ENCODE measurements at regions not wholly inside any gene's neighbourhood (a gene's known extent, or its start where the extent isn't known, plus 50 kb on each side); places are given as distances from the start of the nearest gene placed in this dataset.

DNA sequence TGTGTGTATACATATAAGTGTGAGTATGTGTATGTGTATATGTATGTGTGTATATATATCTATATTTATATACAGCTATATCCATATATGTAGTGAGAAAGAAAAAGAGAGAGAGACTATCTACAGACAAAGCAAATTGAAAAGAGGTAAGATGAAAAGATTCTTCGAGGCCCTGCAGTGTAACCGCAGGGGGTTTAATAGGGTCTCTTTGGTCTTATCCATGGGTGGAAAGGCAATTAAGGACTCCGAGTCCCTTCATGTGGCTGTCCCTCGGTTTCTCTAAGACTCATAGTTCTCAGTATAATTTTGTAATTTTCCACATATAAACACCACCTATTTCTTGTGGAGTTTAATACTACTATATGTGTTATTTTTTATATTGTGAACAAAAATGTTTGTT is 50.6 kb upstream of the JAZF1 start:
- DNase-seq (ENCODE audit: low read depth): no peak

- DNase-seq (ENCODE audit: low read depth): no peak
Measured at GRCh38 chr7:28236560-28236959, 56.0 kb upstream of the JAZF1 start.

DNA sequence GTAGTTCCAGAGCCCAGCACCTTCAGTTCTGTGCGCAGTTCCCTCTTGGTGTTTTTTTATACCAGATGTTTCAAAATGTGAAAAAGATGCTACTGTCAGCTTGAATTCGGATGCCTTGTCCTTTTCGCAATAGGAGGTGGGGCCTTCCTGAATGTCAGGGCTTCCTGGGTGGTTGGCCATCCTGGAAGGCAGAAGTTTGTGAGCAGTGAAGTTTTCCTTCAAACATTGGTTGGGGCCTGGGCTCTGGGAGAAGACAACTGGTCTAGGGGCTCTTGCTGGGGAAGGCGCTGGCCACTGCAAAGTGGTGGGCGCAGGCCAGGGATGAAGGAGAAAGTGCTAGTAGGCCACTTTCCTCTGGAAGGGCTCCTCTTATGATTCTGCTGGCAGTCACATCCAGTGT is 56.8 kb upstream of the JAZF1 start:
- no peak for DNase-seq (ENCODE audit: low read depth)

GRCh38 chr7:28239823-28240204 is 59.2 kb upstream of the JAZF1 start:
- no peak for DNase-seq (ENCODE audit: low read depth)

DNA sequence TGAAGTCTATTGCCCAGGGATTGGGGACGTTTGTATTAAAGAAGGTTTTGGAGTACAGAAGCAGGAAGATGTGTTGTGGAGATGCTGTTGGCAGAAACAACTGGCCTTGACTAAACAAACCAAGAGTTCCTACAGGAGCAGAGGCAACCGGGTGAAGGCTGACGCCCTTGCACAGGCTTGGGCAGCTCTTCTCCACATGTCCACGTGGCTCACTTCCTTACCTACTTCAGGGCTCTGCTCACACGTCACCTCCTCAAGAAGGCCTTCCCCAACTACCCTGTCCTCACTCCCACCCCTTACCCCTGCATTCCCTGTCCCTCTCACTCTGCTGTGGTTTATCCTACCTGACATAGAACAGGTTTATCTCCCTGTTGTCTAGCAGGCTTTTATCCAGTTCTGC is 59.9 kb upstream of the JAZF1 start:
- no peak for DNase-seq (ENCODE audit: low read depth)

DNA sequence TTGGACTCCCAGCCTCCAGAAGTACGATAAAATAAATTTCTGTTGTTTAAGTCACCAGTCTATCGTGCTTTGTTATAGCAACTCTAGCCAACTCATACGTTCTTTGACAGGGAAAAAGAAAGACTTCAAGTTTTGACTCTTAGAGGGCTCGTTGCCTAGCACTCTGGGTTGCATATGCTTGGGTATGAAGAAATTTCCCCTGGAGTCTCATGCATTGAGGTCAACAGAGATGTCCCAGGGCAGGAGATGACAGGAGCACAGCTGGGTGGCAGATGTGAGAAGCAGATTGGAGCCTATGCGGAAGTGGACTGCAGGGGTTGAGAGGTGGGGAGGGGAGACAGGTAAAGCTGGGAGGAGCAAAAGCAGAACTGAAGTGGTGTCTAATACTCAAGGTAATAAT is 63.3 kb upstream of the JAZF1 start:
- no peak for DNase-seq (ENCODE audit: low read depth)

DNA sequence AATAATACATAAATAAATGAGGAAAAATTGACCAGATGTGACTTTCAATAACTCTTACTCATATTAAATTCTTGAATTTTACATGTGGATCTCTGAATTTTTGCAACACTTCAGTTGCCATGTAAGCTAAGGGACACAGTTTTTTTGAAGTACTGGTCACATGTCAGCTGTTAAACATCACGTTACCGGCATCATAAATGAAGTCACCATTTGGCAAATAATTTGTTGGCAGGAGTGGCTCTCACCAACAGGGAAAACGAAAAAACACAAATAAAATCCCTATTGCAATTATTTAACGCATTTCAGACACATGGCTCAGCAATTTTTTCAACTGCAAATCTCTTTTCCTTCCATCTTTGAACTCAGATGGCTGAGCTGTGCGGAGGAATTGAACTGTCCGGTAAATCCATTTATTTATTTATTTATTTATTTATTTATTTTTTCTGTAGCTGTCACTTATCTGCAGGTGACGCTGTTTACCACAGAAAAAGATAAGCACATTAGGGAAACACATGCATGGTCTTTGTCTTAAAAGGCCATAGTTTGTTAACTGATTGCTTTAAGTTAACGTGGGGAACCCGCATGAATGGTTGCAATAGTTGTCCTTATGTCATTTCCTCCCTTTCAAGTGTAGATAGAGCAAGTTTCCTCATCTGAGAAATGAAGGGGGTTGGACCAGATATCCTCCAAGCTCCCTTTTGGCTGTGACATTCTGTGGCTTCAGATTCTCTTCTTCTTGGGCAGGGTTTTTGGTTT is 64.7 kb upstream of the JAZF1 start:
- no peak for DNase-seq (ENCODE audit: low read depth)

DNA sequence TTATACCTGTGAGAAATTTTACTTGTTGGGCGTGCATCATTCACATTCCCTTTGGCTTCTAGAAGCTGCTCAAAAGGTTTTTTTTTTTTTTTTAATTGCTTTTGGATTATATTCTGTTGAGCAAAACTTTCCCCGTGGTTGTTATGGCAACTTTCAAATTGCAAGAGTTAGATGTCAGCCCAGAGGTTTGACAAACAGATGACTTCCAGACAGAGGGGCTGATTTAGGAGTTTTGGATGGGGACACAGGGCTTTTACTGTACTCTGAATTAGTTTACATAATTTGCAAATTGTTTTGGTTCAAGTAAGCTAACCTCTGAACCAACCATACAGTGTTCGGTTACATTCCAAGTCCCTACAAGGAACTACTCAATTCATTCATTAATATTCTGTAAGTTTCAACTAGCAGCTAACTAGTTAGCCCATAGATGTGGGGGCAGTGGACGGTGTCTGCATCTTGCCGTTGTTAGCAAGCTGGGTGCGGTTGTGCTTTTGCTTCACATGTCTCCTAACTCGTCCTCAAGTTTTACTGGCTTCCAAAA is 66.4 kb upstream of the JAZF1 start:
- DNase-seq (ENCODE audit: low read depth): no peak

GRCh38 chr7:28258240-28258639 is 77.6 kb upstream of the JAZF1 start:
- DNase-seq (ENCODE audit: low read depth): no peak

DNA sequence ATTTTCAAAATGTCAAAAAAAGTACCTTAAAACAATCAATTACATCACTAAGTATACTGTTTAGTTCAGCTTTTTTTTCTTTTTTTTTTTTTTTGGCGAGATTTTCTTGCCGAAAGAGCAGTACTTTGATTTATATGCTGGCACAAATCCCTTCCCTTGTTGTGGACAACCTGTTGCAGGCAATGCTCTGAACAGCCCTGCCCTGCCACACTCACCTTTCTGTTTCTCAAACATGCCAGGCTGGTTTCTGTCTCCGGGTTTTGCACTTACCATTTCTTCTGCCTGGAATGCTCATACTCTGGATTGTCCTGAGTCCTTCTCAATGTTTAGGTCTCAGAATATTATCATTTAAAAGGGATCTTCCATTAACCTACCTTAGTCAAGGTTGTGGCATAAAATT is 80.4 kb upstream of the JAZF1 start:
- no peak for DNase-seq (ENCODE audit: low read depth)

DNA sequence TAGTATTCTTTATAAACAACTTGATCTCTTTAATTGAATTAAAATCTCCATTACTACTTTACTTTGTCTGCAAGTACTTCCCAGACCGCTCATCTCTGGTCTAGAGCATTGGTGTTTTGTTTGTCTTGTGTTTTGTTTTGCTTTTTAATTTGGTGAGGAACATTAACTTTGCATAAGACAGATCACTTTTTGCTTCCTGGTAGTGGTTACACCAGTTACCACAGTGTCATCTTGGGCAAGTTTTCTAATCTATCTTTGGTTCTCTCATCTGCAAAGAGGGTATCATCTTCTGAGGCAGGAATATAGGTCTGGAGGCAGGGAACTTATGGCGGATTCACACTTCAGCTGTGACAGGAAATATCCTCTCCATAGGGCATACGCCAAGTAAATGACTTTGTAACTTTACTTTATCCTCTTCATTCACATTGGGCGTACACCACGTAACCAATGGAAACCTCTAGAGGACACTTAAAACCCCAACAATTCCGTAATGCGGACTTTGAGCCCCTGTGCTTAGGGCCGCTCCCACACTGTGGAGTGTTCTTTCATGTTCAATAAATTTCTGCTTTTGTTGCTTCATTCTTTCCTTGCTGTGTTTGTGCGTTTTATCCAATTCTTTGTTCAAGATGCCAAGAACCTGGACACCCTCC is 83.2 kb upstream of the JAZF1 start:
- DNase-seq (ENCODE audit: low read depth): no peak

DNA sequence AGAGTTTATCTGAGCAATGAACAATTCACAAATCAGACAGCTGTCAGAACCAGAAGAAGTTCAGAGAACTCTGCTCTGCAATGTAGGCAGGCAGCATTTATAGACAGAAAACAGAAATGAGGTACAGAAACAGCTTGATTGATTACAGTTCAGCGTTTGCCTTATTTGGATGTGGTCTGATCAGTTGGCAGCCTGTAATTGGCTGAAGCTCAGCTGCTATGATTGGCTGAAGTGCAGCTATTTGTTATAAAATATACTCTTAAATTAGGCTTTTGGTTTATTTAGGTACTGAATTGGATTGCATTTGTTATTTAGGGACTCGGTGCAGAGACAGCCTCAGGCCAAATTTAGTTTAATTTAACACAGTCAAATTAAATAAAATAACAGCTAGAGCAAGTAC is 85.8 kb upstream of the JAZF1 start:
- DNase-seq (ENCODE audit: low read depth): no peak

DNA sequence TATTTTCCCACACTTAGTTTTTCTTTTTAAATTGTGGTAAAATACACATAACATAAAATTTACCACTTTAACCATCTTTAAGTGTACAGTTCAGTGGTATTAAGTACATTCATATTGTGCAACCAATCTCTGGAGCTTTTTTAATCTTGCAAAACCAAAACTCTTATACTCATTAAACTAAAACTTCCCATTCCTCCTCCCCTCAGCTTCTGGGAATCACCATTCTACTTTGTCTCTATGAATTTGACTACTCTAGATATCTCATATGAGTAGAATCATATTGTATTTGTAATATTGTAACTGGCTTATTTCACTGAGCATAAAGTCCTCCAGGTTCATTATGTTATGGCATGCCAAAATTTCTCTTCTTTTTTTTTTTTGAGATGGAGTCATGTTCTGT is 86.4 kb upstream of the JAZF1 start:
- no peak for DNase-seq (ENCODE audit: low read depth)

- DNase-seq (ENCODE audit: low read depth): no peak
Measured at GRCh38 chr7:28269700-28270361, 89.2 kb upstream of the JAZF1 start.

DNA sequence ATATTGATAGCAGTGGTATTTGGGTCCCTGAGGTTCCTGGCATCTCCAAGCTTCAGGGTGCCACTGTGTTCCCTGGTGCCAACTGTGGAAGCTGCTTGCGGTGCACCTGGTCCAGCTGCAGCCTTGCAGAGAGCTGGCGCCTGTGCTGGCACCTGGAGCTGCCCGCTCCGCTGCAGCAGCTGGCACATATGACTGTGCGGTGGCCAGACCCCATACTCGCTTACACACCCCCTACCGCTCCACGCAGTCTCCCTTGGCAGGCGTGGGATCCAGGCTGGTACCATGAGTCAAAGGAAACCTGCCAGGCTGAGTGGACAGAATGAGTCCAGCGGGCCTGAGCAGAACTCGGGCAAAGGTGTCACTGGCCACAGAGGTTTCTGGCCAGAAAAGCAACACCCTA is 89.9 kb upstream of the JAZF1 start:
- no peak for DNase-seq (ENCODE audit: low read depth)

GRCh38 chr7:28272461-28272877 is 91.9 kb upstream of the JAZF1 start:
- peak; percentile 64 for DNase-seq (ENCODE audit: low read depth)

DNA sequence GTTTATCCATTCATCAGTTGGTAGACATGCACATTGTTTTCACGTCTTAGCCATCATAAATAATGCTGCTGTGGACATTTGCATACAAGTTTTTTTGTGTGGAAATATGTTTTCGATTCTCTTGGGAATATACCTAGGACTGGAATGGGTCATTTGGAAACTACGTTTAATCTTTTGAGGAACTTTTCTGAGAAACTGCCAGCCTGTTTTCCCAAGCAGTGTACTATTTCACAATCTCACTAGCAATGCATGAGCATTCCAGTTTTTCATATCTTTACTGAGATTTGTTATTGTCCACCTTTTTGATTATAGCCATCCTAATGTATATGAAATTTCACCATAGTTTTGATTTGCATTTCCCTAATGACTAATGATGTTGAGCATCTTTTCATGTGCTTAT is 95.7 kb upstream of the JAZF1 start:
- DNase-seq (ENCODE audit: low read depth): no peak

DNA sequence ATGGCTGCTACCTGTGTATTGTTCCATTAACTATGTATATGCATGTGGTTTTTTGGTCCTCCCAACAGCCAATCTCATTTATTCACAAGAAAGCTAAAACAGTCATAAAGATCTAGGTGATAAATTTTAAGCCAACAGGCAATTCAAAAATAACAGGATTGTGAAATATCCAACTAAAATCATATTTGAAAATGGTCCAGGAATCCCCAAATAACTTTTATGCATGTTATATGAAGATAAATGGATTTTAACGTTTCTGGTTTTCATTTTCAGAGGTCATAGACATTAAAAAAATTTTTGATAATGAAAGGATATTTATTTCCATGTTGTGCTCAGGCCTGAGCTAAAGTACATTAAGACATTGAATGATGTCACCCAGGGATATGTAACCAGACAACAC is 96.8 kb upstream of the JAZF1 start:
- no peak for DNase-seq (ENCODE audit: low read depth)

DNA sequence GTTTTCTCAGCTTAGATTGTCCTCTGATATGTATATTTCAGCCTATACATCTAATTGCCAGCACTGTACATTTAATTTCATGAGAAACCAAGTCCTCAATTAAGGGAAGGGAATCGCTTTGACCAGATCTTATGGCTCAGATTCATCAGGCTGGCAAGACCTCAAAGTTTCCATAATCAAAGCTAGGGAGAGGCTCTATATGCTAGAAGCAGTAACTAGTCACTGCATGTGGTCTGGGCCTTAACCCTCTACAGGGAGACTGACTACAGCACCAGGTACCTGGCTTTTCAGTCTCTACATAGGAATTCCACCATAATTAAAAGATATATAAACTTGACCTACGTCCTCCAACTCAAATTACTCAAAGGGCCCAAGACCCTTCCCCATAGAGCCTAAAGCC is 97.4 kb upstream of the JAZF1 start:
- DNase-seq (ENCODE audit: low read depth): no peak

GRCh38 chr7:28280516-28280915 is 99.9 kb upstream of the JAZF1 start:
- DNase-seq (ENCODE audit: low read depth): no peak

DNA sequence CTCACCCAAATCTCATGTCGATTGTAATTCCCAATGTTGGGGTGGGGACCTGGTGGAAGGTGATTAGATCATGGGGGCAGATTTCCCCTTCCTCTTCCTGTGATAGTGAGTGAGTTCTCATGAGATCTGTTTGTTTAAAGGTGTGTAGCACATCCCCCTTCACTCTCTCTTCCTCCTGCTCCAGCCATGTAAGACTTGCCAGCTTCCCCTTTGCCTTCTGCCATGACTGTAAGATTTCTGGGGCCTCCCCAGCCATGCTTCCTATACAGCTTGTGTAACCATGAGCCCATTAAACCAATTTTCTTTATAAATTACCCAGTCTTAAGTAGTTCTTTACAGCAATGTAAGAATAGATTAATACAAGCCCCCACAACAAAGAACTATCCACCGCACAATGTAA is 109.9 kb upstream of the JAZF1 start:
- no peak for DNase-seq (ENCODE audit: low read depth)

DNA sequence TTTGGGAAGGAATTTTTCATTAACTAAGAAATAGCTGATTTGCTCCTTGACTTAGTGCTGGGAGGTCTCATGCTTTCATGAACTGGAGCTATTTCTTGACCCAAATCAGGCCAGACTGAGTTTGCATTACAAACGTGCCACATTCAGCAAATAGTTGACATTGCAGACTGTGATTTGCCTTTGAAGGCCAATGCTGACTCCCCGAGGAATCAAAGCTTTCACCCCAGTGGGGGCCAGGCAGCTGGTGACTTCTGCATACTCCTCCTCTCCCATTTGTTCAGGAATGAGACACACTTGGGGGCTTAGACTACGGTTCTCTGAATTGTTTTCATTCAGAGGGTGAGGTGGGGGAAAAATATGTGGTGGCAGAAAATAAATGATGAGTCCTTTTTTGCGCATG is 111.0 kb upstream of the JAZF1 start:
- no peak for DNase-seq (ENCODE audit: low read depth)

GRCh38 chr7:28292834-28293526 is 112.4 kb upstream of the JAZF1 start:
- DNase-seq (ENCODE audit: low read depth): peak; percentile 4

Measured in ELR (cell line).